ENCODE measurements at regions not wholly inside any gene's neighbourhood (a gene's known extent, or its start where the extent isn't known, plus 50 kb on each side); places are given as distances from the start of the nearest gene placed in this dataset.

- Mint-ChIP-seq H3K4me3 (no peak overlapping the region), H3K36me3 (no peaks in the 10 kb centered on the region), H3K27me3 (peaks cover 4% of the 10 kb centered on the region), H3K4me1 (peaks cover 0 to 1% (median 0%) of the 10 kb centered on the region in 3 donors), H3K9me3 (peaks cover 0 to 4% (median 4%) of the 10 kb centered on the region in 3 donors), H3K27ac (no peak overlapping the region)
These were observed 321.0 kb downstream of the TBC1D4 start for GRCh38 chr13:75160984-75161383.

DNA sequence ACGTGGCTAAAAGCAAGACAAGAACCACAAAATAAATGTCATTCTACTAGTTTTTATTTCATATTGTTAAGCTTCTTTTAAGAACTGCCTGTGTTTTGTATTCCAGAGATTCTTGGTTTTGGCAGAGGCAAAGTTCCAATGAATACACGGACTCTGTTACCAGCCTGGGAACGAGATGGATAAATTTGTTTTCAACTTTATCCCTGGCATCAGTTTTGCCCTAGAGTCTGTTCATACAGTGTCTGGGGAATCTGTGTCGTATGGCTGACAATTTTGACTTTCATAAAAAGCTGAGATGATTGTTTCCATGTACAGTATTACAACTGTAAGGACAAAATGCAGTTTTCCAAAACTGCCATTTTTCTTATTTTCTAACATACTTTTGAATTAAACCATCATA, 327.6 kb downstream of the TBC1D4 start:
- Mint-ChIP-seq H3K27ac (no peak overlapping the region), H3K4me3 (no peak overlapping the region), H3K4me1 (peaks cover 0 to 1% (median 0%) of the 10 kb centered on the region in 3 donors), H3K36me3 (no peaks in the 10 kb centered on the region), H3K9me3 (peaks cover 3 to 12% (median 10%) of the 10 kb centered on the region in 3 donors), H3K27me3 (no peaks in the 10 kb centered on the region)

DNA sequence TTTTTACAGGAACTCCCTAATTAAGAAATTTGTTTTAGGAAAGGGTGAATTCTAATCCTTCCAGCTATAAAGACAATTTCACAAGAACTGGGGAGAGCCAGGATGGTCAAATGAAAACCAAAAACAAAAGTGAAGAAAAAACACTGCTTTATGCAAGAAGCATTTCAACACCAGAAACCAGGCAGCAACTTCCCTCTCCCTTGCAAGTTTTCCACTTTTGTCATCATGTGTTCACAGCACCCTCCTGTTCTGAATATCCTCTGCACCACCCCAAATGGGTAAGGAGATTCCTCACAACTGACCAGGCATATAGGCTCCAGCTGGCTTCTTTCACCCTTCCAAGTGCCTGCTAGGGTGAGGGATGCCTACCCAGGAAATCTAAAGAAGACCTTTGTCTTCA, 328.1 kb downstream of the TBC1D4 start:
- no peaks in the 10 kb centered on the region for H3K27me3 Mint-ChIP-seq
- no peaks in the 10 kb centered on the region for H3K36me3 Mint-ChIP-seq
- no peaks in the 10 kb centered on the region for H3K4me1 Mint-ChIP-seq
- peaks cover 3 to 12% (median 10%) of the 10 kb centered on the region in 3 donors for H3K9me3 Mint-ChIP-seq
- no peak overlapping the region for H3K27ac Mint-ChIP-seq
- H3K4me3 Mint-ChIP-seq, result peak overlapping the region in 1 of 4 donors; percentile 19

GRCh38 chr13:75153386-75153785, 328.6 kb downstream of the TBC1D4 start:
- Mint-ChIP-seq H3K4me1 (no peaks in the 10 kb centered on the region), H3K36me3 (no peaks in the 10 kb centered on the region), H3K27ac (no peak overlapping the region), H3K4me3 (no peak overlapping the region), H3K9me3 (peaks cover 3 to 12% (median 10%) of the 10 kb centered on the region in 3 donors), H3K27me3 (no peaks in the 10 kb centered on the region)

GRCh38 chr13:75151081-75151643, 330.8 kb downstream of the TBC1D4 start:
- Mint-ChIP-seq H3K36me3 (no peaks in the 10 kb centered on the region), H3K4me3 (no peak overlapping the region), H3K9me3 (peaks cover 3 to 10% (median 8%) of the 10 kb centered on the region in 3 donors), H3K27ac (no peak overlapping the region), H3K27me3 (no peaks in the 10 kb centered on the region), H3K4me1 (no peaks in the 10 kb centered on the region)

GRCh38 chr13:75149776-75150175, 332.2 kb downstream of the TBC1D4 start:
- Mint-ChIP-seq H3K4me3 (no peak overlapping the region), H3K4me1 (no peaks in the 10 kb centered on the region), H3K27me3 (no peaks in the 10 kb centered on the region), H3K9me3 (peaks cover 0 to 8% (median 7%) of the 10 kb centered on the region in 3 donors), H3K27ac (no peak overlapping the region), H3K36me3 (no peaks in the 10 kb centered on the region)

- Mint-ChIP-seq H3K27me3 (no peaks in the 10 kb centered on the region), H3K27ac (no peak overlapping the region), H3K9me3 (peaks cover 0 to 8% (median 5%) of the 10 kb centered on the region in 3 donors), H3K4me1 (no peaks in the 10 kb centered on the region), H3K4me3 (no peak overlapping the region), H3K36me3 (no peaks in the 10 kb centered on the region)
These were observed 334.0 kb downstream of the TBC1D4 start for GRCh38 chr13:75147946-75148345.

- no peaks in the 10 kb centered on the region for H3K9me3 Mint-ChIP-seq
- no peaks in the 10 kb centered on the region for H3K4me1 Mint-ChIP-seq
- H3K36me3 Mint-ChIP-seq, result no peaks in the 10 kb centered on the region
- H3K4me3 Mint-ChIP-seq, result no peak overlapping the region
- no peak overlapping the region for H3K27ac Mint-ChIP-seq
- no peaks in the 10 kb centered on the region for H3K27me3 Mint-ChIP-seq
These were observed 335.5 kb downstream of the TBC1D4 start for GRCh38 chr13:75146436-75146835.

GRCh38 chr13:75145927-75146326, 336.0 kb downstream of the TBC1D4 start:
- Mint-ChIP-seq H3K9me3 (no peaks in the 10 kb centered on the region), H3K27ac (no peak overlapping the region)

DNA sequence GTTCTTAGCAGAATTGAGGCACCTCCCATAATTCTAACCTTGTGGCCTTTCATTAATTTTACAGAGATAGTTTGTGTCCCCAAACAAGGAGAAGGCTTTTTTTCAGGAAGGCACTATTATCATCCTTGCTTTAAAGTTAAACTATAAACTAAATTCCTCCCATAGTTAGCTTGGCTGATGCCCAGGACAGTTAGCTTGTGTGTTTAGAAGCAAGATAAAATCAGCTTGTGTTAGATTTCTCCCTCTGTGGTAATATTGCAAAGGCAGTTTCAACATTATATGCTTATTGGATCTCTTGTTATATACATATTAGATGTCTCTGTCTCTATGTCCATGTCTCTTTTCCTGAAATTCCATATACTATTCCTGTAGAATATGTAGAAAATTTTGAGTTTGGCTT, 342.7 kb downstream of the TBC1D4 start:
- Mint-ChIP-seq H3K4me1 (no peaks in the 10 kb centered on the region), H3K9me3 (peaks cover 0 to 2% (median 1%) of the 10 kb centered on the region in 3 donors), H3K36me3 (no peaks in the 10 kb centered on the region), H3K4me3 (no peak overlapping the region), H3K27ac (no peak overlapping the region), H3K27me3 (no peaks in the 10 kb centered on the region)

More at GRCh38 chr13:75145927-75146326, 336.0 kb downstream of the TBC1D4 start:
- H3K4me1 Mint-ChIP-seq, result no peaks in the 10 kb centered on the region
- no peak overlapping the region for H3K4me3 Mint-ChIP-seq
- H3K27me3 Mint-ChIP-seq, result no peaks in the 10 kb centered on the region
- H3K36me3 Mint-ChIP-seq, result no peaks in the 10 kb centered on the region

- no peaks in the 10 kb centered on the region for H3K27me3 Mint-ChIP-seq
- H3K4me1 Mint-ChIP-seq, result no peaks in the 10 kb centered on the region
- H3K4me3 Mint-ChIP-seq, result no peak overlapping the region
- H3K9me3 Mint-ChIP-seq, result peaks cover 0 to 2% (median 1%) of the 10 kb centered on the region in 3 donors
- H3K36me3 Mint-ChIP-seq, result no peaks in the 10 kb centered on the region
- no peak overlapping the region for H3K27ac Mint-ChIP-seq
These were observed 343.9 kb downstream of the TBC1D4 start for GRCh38 chr13:75137911-75138571.

- Mint-ChIP-seq H3K4me3 (no peak overlapping the region), H3K4me1 (no peaks in the 10 kb centered on the region), H3K27ac (no peak overlapping the region), H3K36me3 (no peaks in the 10 kb centered on the region), H3K9me3 (peaks cover 0 to 2% (median 1%) of the 10 kb centered on the region in 3 donors), H3K27me3 (no peaks in the 10 kb centered on the region)
These were observed 345.8 kb downstream of the TBC1D4 start for GRCh38 chr13:75136151-75136550.

- Mint-ChIP-seq H3K27ac (no peak overlapping the region), H3K4me1 (no peaks in the 10 kb centered on the region), H3K9me3 (peaks cover 0 to 2% (median 1%) of the 10 kb centered on the region in 3 donors), H3K27me3 (no peaks in the 10 kb centered on the region), H3K36me3 (no peaks in the 10 kb centered on the region), H3K4me3 (no peak overlapping the region)
These were observed 346.6 kb downstream of the TBC1D4 start for GRCh38 chr13:75135325-75135825.

- no peak overlapping the region for H3K4me3 Mint-ChIP-seq
- H3K4me1 Mint-ChIP-seq, result no peaks in the 10 kb centered on the region
- H3K27me3 Mint-ChIP-seq, result no peaks in the 10 kb centered on the region
- no peaks in the 10 kb centered on the region for H3K36me3 Mint-ChIP-seq
- peaks cover 0 to 2% (median 0%) of the 10 kb centered on the region in 3 donors for H3K9me3 Mint-ChIP-seq
- H3K27ac Mint-ChIP-seq, result no peak overlapping the region
These were observed 349.0 kb downstream of the TBC1D4 start for GRCh38 chr13:75132701-75133695.

GRCh38 chr13:75129331-75129730, 352.6 kb downstream of the TBC1D4 start:
- Mint-ChIP-seq H3K27ac (no peak overlapping the region), H3K36me3 (no peaks in the 10 kb centered on the region), H3K4me3 (no peak overlapping the region), H3K9me3 (no peaks in the 10 kb centered on the region), H3K4me1 (no peaks in the 10 kb centered on the region), H3K27me3 (no peaks in the 10 kb centered on the region)

Measured in IgD-negative memory B cell (primary cell).